GM12874 (cell line): ENCODE measurements at regions not wholly inside any gene's neighbourhood (a gene's known extent, or its start where the extent isn't known, plus 50 kb on each side); places are given as distances from the start of the nearest gene placed in this dataset.

Experiments
- TF ChIP-seq, protein P1 (sequence below): IDR thresholded peaks from 2 replicates; pipeline ENCODE4 v1.5.1; 2011; ENCODE audit warnings: low read depth, mild to moderate bottlenecking, control low read depth, low read length, moderate library complexity; ENCODE audit not compliant: insufficient read depth

DNA sequence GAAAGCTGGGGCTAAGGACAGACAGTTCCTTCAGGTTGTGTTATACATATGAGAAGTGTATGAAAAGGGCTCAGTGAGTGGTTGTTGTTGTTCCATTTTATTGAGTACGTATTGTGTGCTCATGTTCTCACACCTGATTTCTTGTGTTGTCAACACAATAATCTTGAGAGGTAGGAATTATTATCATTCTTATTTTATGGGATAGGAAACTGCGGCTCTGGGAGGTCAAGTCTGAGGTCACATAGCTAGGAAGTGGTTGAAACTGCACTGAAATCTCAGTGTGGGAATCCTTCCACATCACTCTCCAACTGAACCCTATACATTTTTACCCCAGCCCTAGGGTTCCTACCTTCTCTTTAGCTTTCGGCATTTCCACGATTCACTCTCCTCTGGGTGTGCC, 124.2 kb upstream of the CXCR4 start:
- TF ChIP-seq, protein P1, sequence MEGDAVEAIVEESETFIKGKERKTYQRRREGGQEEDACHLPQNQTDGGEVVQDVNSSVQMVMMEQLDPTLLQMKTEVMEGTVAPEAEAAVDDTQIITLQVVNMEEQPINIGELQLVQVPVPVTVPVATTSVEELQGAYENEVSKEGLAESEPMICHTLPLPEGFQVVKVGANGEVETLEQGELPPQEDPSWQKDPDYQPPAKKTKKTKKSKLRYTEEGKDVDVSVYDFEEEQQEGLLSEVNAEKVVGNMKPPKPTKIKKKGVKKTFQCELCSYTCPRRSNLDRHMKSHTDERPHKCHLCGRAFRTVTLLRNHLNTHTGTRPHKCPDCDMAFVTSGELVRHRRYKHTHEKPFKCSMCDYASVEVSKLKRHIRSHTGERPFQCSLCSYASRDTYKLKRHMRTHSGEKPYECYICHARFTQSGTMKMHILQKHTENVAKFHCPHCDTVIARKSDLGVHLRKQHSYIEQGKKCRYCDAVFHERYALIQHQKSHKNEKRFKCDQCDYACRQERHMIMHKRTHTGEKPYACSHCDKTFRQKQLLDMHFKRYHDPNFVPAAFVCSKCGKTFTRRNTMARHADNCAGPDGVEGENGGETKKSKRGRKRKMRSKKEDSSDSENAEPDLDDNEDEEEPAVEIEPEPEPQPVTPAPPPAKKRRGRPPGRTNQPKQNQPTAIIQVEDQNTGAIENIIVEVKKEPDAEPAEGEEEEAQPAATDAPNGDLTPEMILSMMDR: no peak

DNA sequence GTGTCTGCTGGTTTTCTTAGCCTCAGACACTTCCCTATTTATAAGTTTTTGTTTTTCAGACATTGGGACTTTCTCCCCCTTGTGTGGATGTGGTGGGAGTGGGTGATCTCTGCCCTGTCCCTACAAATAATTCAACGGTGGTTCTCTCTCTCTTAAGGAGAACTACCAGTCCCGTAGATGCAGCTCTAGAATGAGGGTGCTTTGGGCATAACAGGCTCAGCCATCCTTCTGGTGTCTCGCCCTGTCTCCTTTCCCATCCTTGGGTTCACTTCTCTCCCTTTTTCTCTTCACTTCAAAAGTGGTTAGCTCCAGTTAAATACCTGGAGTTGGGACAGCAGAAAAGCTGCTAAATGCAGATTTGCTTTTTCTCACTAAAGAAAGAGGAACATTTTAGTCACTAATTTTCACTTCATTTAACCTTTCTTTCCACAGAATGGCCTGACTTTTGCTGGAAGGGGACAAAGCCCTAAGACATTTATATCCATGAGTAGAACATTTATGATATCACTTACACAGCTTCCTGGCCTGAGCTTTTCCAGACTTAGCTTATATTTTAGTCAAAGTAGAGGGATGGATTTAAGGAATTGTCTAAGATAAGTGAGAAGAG, 121.2 kb upstream of the CXCR4 start:
- TF ChIP-seq, protein P1: no peak

DNA sequence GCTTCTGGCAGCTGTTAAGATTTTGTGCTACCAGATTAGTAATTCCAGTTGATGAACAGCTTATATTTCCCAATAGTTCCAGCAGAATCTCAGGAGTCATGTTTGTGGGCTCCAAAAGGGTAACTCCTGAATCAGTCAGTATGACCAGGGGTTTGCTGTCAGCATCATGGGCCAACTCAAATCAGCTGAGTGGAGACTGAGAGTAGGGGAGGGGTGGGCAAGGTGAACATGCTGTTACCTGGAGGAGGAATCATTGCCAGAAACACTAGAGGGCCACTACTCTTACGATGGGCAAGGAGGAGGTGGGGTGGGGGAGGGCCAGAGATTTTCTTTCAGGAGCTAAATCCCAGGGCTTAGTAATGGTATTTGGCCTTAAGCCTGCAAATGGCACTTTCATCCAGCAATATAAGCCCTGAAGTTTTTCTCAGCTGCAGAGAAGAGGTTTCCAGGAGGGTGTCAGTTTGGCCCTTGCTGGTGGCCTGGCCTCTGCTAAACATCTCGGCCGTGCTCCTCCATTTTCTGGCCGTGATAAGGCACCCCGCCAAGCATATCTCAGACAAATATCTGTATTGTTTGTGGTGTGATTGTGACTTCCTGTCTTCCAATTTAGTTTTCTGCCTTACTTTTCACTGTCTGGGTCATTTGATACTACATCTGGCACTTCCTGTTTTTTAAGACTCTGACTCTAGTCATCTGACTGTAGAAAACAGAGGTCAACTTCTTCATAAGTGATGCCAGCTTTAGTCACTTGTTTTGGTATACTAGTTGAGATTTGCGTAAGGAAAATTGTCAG, 120.5 kb upstream of the CXCR4 start:
- TF ChIP-seq, protein P1: no peak

DNA sequence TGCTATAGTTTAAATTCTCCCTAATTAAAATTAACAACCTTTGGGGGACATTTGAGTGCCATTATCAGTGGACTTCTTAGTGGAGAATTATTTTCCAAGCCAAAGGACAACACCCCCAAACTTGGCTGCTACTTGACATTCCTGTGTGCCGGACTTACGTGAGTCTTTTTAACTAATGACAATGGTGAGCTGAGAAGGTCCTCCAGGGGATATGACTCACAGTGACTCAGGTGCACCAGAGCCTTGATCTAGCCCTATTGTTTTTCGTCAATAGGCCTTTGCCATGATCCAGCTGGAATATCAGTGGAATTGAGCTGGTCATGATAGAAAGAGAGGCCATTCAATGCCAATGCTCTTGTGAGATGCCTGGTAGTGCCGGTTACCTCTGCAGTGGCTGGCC, 118.1 kb upstream of the CXCR4 start:
- TF ChIP-seq, protein P1: no peak

DNA sequence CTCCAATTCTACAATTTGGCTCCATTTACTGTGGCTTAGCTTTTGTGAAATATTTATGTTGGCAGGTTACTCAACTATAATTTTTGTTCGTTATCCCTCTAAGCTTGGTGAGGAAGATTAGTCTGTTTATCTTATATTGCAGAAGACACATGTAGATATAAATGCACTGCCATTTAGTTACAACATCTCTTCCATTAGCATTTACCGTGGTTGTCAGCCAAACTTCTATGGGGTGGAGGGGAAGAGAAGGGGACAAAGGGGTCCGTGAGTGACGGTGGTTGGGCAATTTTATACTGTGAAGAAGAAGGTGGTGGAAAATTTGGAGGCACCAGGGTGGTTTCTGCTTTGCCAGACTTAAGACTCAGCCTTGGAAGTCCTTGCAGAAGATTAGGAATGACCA, 117.6 kb upstream of the CXCR4 start:
- TF ChIP-seq, protein P1: no peak

DNA sequence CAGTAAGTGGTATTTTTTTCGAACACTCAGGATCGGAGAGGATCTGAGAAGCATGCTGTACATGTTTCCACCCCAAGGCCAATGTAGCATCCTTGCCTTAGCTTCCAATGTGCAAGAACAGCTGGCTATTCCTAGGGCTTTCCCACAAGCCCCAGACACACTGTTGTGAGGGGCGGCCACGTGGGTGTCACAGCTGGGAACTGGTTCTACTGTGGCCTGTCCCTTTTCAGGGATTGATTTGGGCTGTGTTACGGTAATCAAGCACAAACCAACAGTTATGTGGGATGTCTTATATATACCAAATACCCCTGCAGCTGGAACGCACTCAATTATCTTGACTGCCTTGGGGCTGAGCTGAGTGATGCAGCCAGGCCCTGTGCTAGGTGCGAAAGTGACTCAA, 116.3 kb upstream of the CXCR4 start:
- TF ChIP-seq, protein P1: no peak

DNA sequence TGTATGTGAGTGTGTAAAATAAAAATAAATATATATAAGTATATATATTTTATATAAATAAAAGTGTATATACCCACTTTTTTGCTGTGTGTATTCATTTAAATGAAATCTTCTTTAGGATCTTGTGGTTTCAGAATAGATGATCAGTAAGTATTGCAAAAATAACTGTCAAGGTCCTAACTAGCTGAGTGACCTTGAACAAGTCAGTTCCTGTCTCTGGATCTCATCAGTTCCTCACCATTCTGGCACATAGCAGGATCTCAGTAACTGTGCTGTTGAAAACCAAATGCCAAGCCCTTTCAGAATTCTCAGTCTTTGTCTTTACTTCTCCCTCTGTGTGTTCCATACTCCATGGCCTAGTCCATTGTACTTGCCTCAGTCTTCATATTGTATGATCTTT, 115.3 kb upstream of the CXCR4 start:
- TF ChIP-seq, protein P1: no peak
